Stomach (tissue), 4 donors: ENCODE measurements at regions not wholly inside any gene's neighbourhood (a gene's known extent, or its start where the extent isn't known, plus 50 kb on each side); places are given as distances from the start of the nearest gene placed in this dataset.

Experiments used
- CTCF ChIP-seq, 7 experiments: fragments of 450-650 bp in 4 of 7; fragments of 200-600 bp in 3 of 7; sonication (generic) in 3 of 7; IDR thresholded peaks; one replicate each; pipeline ENCODE4 v1.5.1; 2016 to 2019; ENCODE audit warnings: antibody characterized with exemption in 7 of 7, control low read depth in 2 of 7, mild to moderate bottlenecking in 1 of 7
- POLR2A ChIP-seq, 4 donors: fragments of 450-650 bp; IDR thresholded peaks; one replicate each; pipeline ENCODE4 v1.6.1; 2016; ENCODE audit warnings: antibody characterized with exemption in 4 of 4, control low read depth in 2 of 4, mild to moderate bottlenecking in 1 of 4, moderate library complexity in 1 of 4

GRCh38 chr1:173415905-173416450 is 61.2 kb upstream of the PRDX6 start:
- TF ChIP-seq CTCF (IDR thresholded peaks at IDR 0.05) (no peak), POLR2A (IDR thresholded peaks at IDR 0.05) (no peak)
